HCT116 (cell line): ENCODE measurements at regions not wholly inside any gene's neighbourhood (a gene's known extent, or its start where the extent isn't known, plus 50 kb on each side); places are given as distances from the start of the nearest gene placed in this dataset.

Experiments used
- ATAC-seq: fragments of 200-7000 bp; cut with Tn5 transposase; 2 replicates; pipeline ENCODE4 v1.9.1; 2020; ENCODE audit warnings: mild to moderate bottlenecking, moderate library complexity
- BruUV-seq: library from RNA; stranded (reverse); fragments of 400-500 nt; replicated peaks from 2 replicates; lab custom pipeline; 2021; lab: Mats Ljungman, UMichigan
- CTCF ChIA-PET: fragments of 300-600 bp; sonication (Branson Sonifier 250); formaldehyde crosslinking; loops from one replicate; lab custom pipeline; 2021; ENCODE audit warnings: antibody characterized with exemption; lab: Charles Lee
- POLR2A ChIA-PET: fragments of 300-600, 350-600 bp; sonication (Branson Sonifier 250); formaldehyde crosslinking; loops from one replicate; lab custom pipeline; 2021; ENCODE audit warnings: antibody characterized with exemption; lab: Charles Lee
- RAD21 ChIA-PET, 2 experiments: fragments of 300-600 bp; sonication (Branson Sonifier 250); formaldehyde crosslinking; loops; one replicate each; lab custom pipeline; 2023; ENCODE audit warnings: low total read pairs in 2 of 2; ENCODE audit not compliant: uncharacterized antibody in 2 of 2, unreplicated experiment in 2 of 2, low non-redundant PET in 1 of 2; lab: Charles Lee
- DNase-seq: peaks from one replicate; pipeline ENCODE4 v3.0.0-alpha.2; 2010; ENCODE audit warnings: low read depth, low spot score
- H2AFZ ChIP-seq: fragments of 200-600 bp; shearing (Covaris generic), sonication (generic); 2 replicates; pipeline ENCODE4 v1.6.1; 2017; ENCODE audit warnings: low read depth, mixed run types, mixed read lengths, antibody characterized with exemption, low read length; ENCODE audit not compliant: poor library complexity, severe bottlenecking
- H3K27ac ChIP-seq: 2 replicates; pipeline ENCODE4 v1.5.1; 2012; ENCODE audit warnings: low read depth, low read length
- H3K27me3 ChIP-seq: fragments of 200-600 bp; sonication (generic); 2 replicates; pipeline ENCODE4 v1.6.1; 2016; ENCODE audit warnings: mixed run types, low read length, mixed read lengths; ENCODE audit not compliant: insufficient read depth
- H3K36me3 ChIP-seq, 2 experiments: fragments of 200-500 bp in 1 of 2; fragments of 200-600 bp in 1 of 2; sonication (Bioruptor generic) in 1 of 2; sonication (generic) in 1 of 2; 2 replicates each; pipeline versions ENCODE4 v1.5.1 to v1.6.1; 2014 to 2016; ENCODE audit warnings: low read length in 2 of 2, inconsistent platforms in 1 of 2, mixed read lengths in 1 of 2, mixed run types in 1 of 2; ENCODE audit not compliant: insufficient read depth in 2 of 2, control insufficient read depth in 1 of 2
- H3K4me1 ChIP-seq, 2 experiments: fragments of 200-600 bp in 1 of 2; sonication (generic) in 1 of 2; 2 replicates each; pipeline versions ENCODE4 v1.5.1 to v1.6.1; 2012 to 2017; ENCODE audit warnings: low read length in 2 of 2, inconsistent platforms in 1 of 2, mild to moderate bottlenecking in 1 of 2, mixed read lengths in 1 of 2, mixed run types in 1 of 2, moderate library complexity in 1 of 2; ENCODE audit not compliant: insufficient read depth in 2 of 2, control insufficient read depth in 1 of 2
- H3K4me2 ChIP-seq: fragments of 200-600 bp; sonication (generic); 2 replicates; pipeline ENCODE4 v1.6.1; 2017; ENCODE audit warnings: mixed run types, low read length, mixed read lengths
- H3K4me3 ChIP-seq, 2 experiments: fragments of 200-600 bp in 1 of 2; sonication (generic) in 1 of 2; replicated peaks in 1 of 2; 2 replicates each; pipeline ENCODE4 v1.5.1; 2011 to 2016; ENCODE audit warnings: low read length in 2 of 2, control low read depth in 1 of 2, low read depth in 1 of 2, mild to moderate bottlenecking in 1 of 2, mixed read lengths in 1 of 2, mixed run types in 1 of 2
- H3K79me2 ChIP-seq: fragments of 200-600 bp; sonication (generic); 2 replicates; pipeline ENCODE4 v1.6.1; 2017; ENCODE audit warnings: mild to moderate bottlenecking, mixed run types, low read length, moderate library complexity, mixed read lengths; ENCODE audit not compliant: insufficient read depth
- H3K9ac ChIP-seq: fragments of 200-600 bp; sonication (generic); 2 replicates; pipeline ENCODE4 v1.6.1; 2016; ENCODE audit warnings: low read length, mixed read lengths
- H3K9me2 ChIP-seq: fragments of 200-600 bp; sonication (generic), shearing (Covaris generic); 2 replicates; pipeline ENCODE4 v1.6.1; 2017; ENCODE audit warnings: mixed run types, mild to moderate bottlenecking, moderate library complexity; ENCODE audit not compliant: insufficient read depth
- H3K9me3 ChIP-seq, 2 experiments: fragments of 200-500 bp in 1 of 2; fragments of 200-600 bp in 1 of 2; sonication (Bioruptor generic) in 1 of 2; sonication (generic) in 1 of 2; 2 replicates each; pipeline ENCODE4 v1.6.1; 2014 to 2017; ENCODE audit warnings: low read length in 2 of 2, mixed read lengths in 2 of 2, inconsistent platforms in 1 of 2, low read depth in 1 of 2, mild to moderate bottlenecking in 1 of 2, mixed run types in 1 of 2, moderate library complexity in 1 of 2; ENCODE audit not compliant: control insufficient read depth in 1 of 2, insufficient read depth in 1 of 2
- H4K20me1 ChIP-seq: fragments of 200-600 bp; sonication (generic), shearing (Covaris generic); 2 replicates; pipeline ENCODE4 v1.6.1; 2017; ENCODE audit warnings: mixed run types, mild to moderate bottlenecking, moderate library complexity; ENCODE audit not compliant: insufficient read depth
- ATF3 ChIP-seq: IDR thresholded peaks from 2 replicates; pipeline ENCODE4 v1.6.1; 2012
- CBX3 ChIP-seq: IDR thresholded peaks from 2 replicates; pipeline ENCODE4 v1.6.1; 2012; ENCODE audit warnings: low read depth
- CEBPB ChIP-seq: IDR thresholded peaks from 2 replicates; pipeline ENCODE4 v1.6.1; 2012; ENCODE audit warnings: low read depth
- CTCF ChIP-seq, 3 experiments: fragments of 200-600 bp in 1 of 3; sonication (generic) in 1 of 3; IDR thresholded peaks in 2 of 3; conservative IDR thresholded peaks in 1 of 3; 2 replicates each; pipeline ENCODE4 v1.5.1; 2012 to 2017; ENCODE audit warnings: low read depth in 2 of 3, low read length in 2 of 3, antibody characterized with exemption in 1 of 3, borderline replicate concordance in 1 of 3, control low read depth in 1 of 3, mild to moderate bottlenecking in 1 of 3, mixed read lengths in 1 of 3, mixed run types in 1 of 3, moderate library complexity in 1 of 3; ENCODE audit not compliant: insufficient read depth in 1 of 3
- EGR1 ChIP-seq: IDR thresholded peaks from 2 replicates; pipeline ENCODE4 v1.6.1; 2012; ENCODE audit warnings: low read depth
- FOSL1 ChIP-seq: IDR thresholded peaks from 2 replicates; pipeline ENCODE4 v1.6.1; 2012; ENCODE audit warnings: low read depth
- JUND ChIP-seq: IDR thresholded peaks from 2 replicates; pipeline ENCODE4 v1.6.1; 2012
- MAX ChIP-seq: IDR thresholded peaks from 2 replicates; pipeline ENCODE4 v1.6.1; 2012
- POLR2A ChIP-seq: IDR thresholded peaks from 2 replicates; pipeline ENCODE4 v1.7.0; 2011; ENCODE audit warnings: borderline replicate concordance; ENCODE audit not compliant: insufficient read depth, insufficient read length; ENCODE audit errors: extremely low read depth
- POLR2AphosphoS5 ChIP-seq: IDR thresholded peaks from 2 replicates; pipeline ENCODE4 v1.6.1; 2011; ENCODE audit warnings: mild to moderate bottlenecking, low read depth, low read length, moderate library complexity
- REST ChIP-seq: IDR thresholded peaks from 2 replicates; pipeline ENCODE4 v1.6.1; 2012; ENCODE audit warnings: low read depth
- SIN3A ChIP-seq: IDR thresholded peaks from 2 replicates; pipeline ENCODE4 v1.6.1; 2012; ENCODE audit warnings: low read depth
- SP1 ChIP-seq: IDR thresholded peaks from 2 replicates; pipeline ENCODE4 v1.6.1; 2012; ENCODE audit warnings: low read depth
- TCF7L2 ChIP-seq: IDR thresholded peaks from 2 replicates; pipeline ENCODE4 v1.7.0; 2011; ENCODE audit warnings: borderline replicate concordance, inconsistent platforms; ENCODE audit not compliant: insufficient read depth, insufficient read length; ENCODE audit errors: extremely low read depth
- YY1 ChIP-seq: IDR thresholded peaks from 2 replicates; pipeline ENCODE4 v1.6.1; 2011; ENCODE audit warnings: low read length, low read depth, moderate library complexity, mild to moderate bottlenecking; ENCODE audit not compliant: insufficient replicate concordance; ENCODE audit errors: extremely low read depth
- ZBTB33 ChIP-seq: IDR thresholded peaks from 2 replicates; pipeline ENCODE4 v1.6.1; 2011; ENCODE audit warnings: mild to moderate bottlenecking, low read length, moderate library complexity; ENCODE audit not compliant: insufficient replicate concordance; ENCODE audit errors: extremely low read depth
- intact Hi-C: fragments of 100-400 bp; cut with micrococcal nuclease; formaldehyde crosslinking; loops from 2 replicates; pipeline ENCODE4 v1.10.0; 2022

- TF ChIP-seq REST = no peak
- no peak for TF ChIP-seq SIN3A
- no peak for TF ChIP-seq ATF3
- TF ChIP-seq CBX3 = no peak
- no peak for TF ChIP-seq EGR1
These were observed 630.5 kb upstream of the LMCD1 start (continued) for GRCh38 chr3:7871003-7871560.

- Histone ChIP-seq H2AFZ (peak overlapping the region; percentile 24), H3K9me2 (no peaks in the 10 kb centered on the region), H3K4me1 (peaks cover 55 to 68% of the 10 kb centered on the region in 2 experiments), H3K9me3 (no peaks in the 10 kb centered on the region), H3K36me3 (no peaks in the 10 kb centered on the region), H3K4me2 (peak overlapping the region; percentile 67), H3K9ac (peak overlapping the region; percentile 4; the same call in 1 of the 2 replicates), H3K27me3 (no peaks in the 10 kb centered on the region), H3K4me3 (peak overlapping the region in 1 of 2 experiments; percentile 34; a peak in 2 of 4 replicates), H3K27ac (peak overlapping the region; percentile 97), H3K79me2 (no peaks in the 10 kb centered on the region), H4K20me1 (no peaks in the 10 kb centered on the region)
- DNase-seq = peak; percentile 51
- intact Hi-C loops = no loop called here
- ChIA-PET POLR2A (no interaction called here), CTCF (no interaction called here), RAD21 (interaction anchor here in 1 of 2 experiments (1.1 kb wide), 1 partner anchor 323 kb away, joined by 3 read pairs; no protein-coding TSS in a partner anchor)
- BruUV-seq = no TSS peak
- peak; percentile 33 for ATAC-seq
- TF ChIP-seq CTCF (IDR thresholded peaks at IDR 0.05 in 2 of 3, conservative IDR thresholded peaks at IDR 0.05 in 1 of 3; ENCODE audit: borderline replicate concordance in 1 of 3, insufficient read depth in 1 of 3, low read depth in 2 of 3, low read length in 2 of 3) (no peak), ZBTB33 (no peak), JUND (peak; percentile 75), EGR1 (no peak), SIN3A (no peak), MAX (peak; percentile 21; the same call in 1 of the 2 replicates), TCF7L2 (peak; percentile 88), POLR2A (no peak), SP1 (peak; percentile 61), ATF3 (no peak), FOSL1 (peak; percentile 75), POLR2AphosphoS5 (no peak), CEBPB (peak; percentile 92), YY1 (no peak)
These were observed 627.5 kb upstream of the LMCD1 start for GRCh38 chr3:7874116-7874515.
